Panc1 (cell line): ENCODE measurements at regions not wholly inside any gene's neighbourhood (a gene's known extent, or its start where the extent isn't known, plus 50 kb on each side); places are given as distances from the start of the nearest gene placed in this dataset.

Experiments
- CTCF ChIP-seq: fragments of 450-650 bp; IDR thresholded peaks from 2 replicates; pipeline ENCODE4 v1.5.1; 2017; ENCODE audit warnings: mild to moderate bottlenecking
- POLR2AphosphoS5 ChIP-seq: IDR thresholded peaks from 2 replicates; pipeline ENCODE4 v1.6.1; 2012; ENCODE audit warnings: mild to moderate bottlenecking, low read depth, low read length, moderate library complexity
- REST ChIP-seq, 2 experiments: IDR thresholded peaks; 2 replicates each; pipeline ENCODE4 v1.6.1; 2011 to 2012; ENCODE audit warnings: low read depth in 2 of 2, control low read depth in 1 of 2, low read length in 1 of 2, mild to moderate bottlenecking in 1 of 2, moderate library complexity in 1 of 2; ENCODE audit not compliant: insufficient read depth in 1 of 2
- SIN3A ChIP-seq: IDR thresholded peaks from 2 replicates; pipeline ENCODE4 v1.6.1; 2012; ENCODE audit warnings: low read depth, mild to moderate bottlenecking, low read length, moderate library complexity, borderline replicate concordance; ENCODE audit not compliant: insufficient read depth
- TCF7L2 ChIP-seq: IDR thresholded peaks from 2 replicates; pipeline ENCODE4 v1.6.1; 2011; ENCODE audit warnings: mild to moderate bottlenecking, low read depth, low read length, inconsistent platforms

DNA sequence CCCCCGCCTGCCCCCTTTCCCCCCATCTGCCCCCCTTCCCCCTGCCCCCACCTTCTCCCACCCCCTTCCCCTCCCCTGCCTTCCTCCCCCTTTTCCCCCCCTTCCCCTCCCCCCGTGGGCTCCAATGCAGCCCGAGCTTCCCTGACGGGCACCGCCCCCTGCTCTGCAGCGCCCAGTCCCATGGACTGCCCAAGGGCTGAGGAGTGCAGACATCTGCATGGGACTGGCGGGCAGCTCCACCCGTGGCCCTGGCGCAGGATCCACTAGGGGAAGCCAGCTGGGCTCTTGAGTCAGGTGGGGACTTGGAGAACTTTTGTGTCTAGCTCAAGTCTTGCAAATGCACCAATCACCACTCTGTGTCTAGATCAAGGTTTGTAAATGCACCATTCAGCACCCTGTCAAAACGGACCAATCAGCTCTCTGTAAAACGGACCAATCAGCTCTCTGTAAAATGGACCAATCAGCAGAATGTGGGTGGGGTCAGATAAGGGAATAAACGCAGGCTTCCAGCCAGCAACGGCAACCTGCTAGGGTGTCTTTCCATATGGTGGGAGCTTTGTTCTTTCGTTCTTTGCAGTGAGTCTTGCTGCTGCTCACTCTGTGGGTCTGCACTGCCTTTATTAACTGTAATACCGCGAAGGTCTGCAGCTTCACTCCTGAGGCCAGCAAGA, 300.5 kb upstream of the PABPC4L start:
- TF ChIP-seq CTCF (no peak), REST (IDR thresholded peaks at IDR 0.05; ENCODE audit: insufficient read depth in 1 of 2, low read depth in 2 of 2, low read length in 1 of 2) (no peak), TCF7L2 (no peak), POLR2AphosphoS5 (no peak), SIN3A (no peak)
